ENCODE measurements at regions not wholly inside any gene's neighbourhood (a gene's known extent, or its start where the extent isn't known, plus 50 kb on each side); places are given as distances from the start of the nearest gene placed in this dataset.

- Histone ChIP-seq H3K27ac (no peak overlapping the region), H3K9me3 (no peaks in the 10 kb centered on the region), H3K27me3 (no peaks in the 10 kb centered on the region), H3K4me3 (no peak overlapping the region), H3K36me3 (no peaks in the 10 kb centered on the region), H3K4me1 (no peaks in the 10 kb centered on the region)
- ATAC-seq (ENCODE audit: low FRiP score in 2 of 2): no peak
- 40 to 49% methylated on average over 4 of the region's 4 CpGs for WGBS, 2 donors
- DNase-seq: no peak
- TF ChIP-seq EP300 (IDR thresholded peaks at IDR 0.05): no peak
- no peak for TF ChIP-seq CTCF (IDR thresholded peaks at IDR 0.05)
- no peak for TF ChIP-seq POLR2A (IDR thresholded peaks at IDR 0.05)
- TF ChIP-seq POLR2AphosphoS5 (IDR thresholded peaks at IDR 0.05): no peak
These were observed 323.1 kb downstream of the HHIPL2 start for GRCh38 chr1:222224636-222225315.

GRCh38 chr1:222224156-222224555 lies 323.7 kb downstream of the HHIPL2 start:
- ATAC-seq (ENCODE audit: low FRiP score in 2 of 2): no peak
- TF ChIP-seq CTCF (IDR thresholded peaks at IDR 0.05) (no peak), POLR2AphosphoS5 (IDR thresholded peaks at IDR 0.05) (no peak), POLR2A (IDR thresholded peaks at IDR 0.05) (no peak)
- Histone ChIP-seq H3K36me3 (no peaks in the 10 kb centered on the region), H3K9me3 (no peaks in the 10 kb centered on the region), H3K27ac (no peak overlapping the region), H3K4me1 (no peaks in the 10 kb centered on the region), H3K27me3 (no peaks in the 10 kb centered on the region), H3K4me3 (no peak overlapping the region)
- no peak for DNase-seq
- 72 to 76% methylated on average over 4 of the region's 4 CpGs for WGBS, 2 donors

GRCh38 chr1:222223010-222223409 lies 324.9 kb downstream of the HHIPL2 start:
- no peak for TF ChIP-seq POLR2AphosphoS5 (IDR thresholded peaks at IDR 0.05)
- TF ChIP-seq POLR2A (IDR thresholded peaks at IDR 0.05): no peak
- TF ChIP-seq EP300 (IDR thresholded peaks at IDR 0.05): no peak
- no peak for TF ChIP-seq CTCF (IDR thresholded peaks at IDR 0.05)
- no peak overlapping the region for H3K27ac ChIP-seq
- DNase-seq (no peak), ATAC-seq (ENCODE audit: low FRiP score in 2 of 2) (no peak)
- H3K4me3 ChIP-seq: no peak overlapping the region
- H3K4me1 ChIP-seq: no peaks in the 10 kb centered on the region
- H3K9me3 ChIP-seq: no peaks in the 10 kb centered on the region
- WGBS, 2 donors: 83 to 93% methylated on average over 1 of the region's 1 CpG
- H3K27me3 ChIP-seq: no peaks in the 10 kb centered on the region
- H3K36me3 ChIP-seq: no peaks in the 10 kb centered on the region

- no peak for TF ChIP-seq EP300 (IDR thresholded peaks at IDR 0.05)
- no peak for TF ChIP-seq POLR2A (IDR thresholded peaks at IDR 0.05)
- no peak for TF ChIP-seq POLR2AphosphoS5 (IDR thresholded peaks at IDR 0.05)
- no peak for TF ChIP-seq CTCF (IDR thresholded peaks at IDR 0.05)
- ATAC-seq (ENCODE audit: low FRiP score in 2 of 2) (no peak), DNase-seq (no peak)
- Histone ChIP-seq H3K36me3 (no peaks in the 10 kb centered on the region), H3K27ac (no peak overlapping the region), H3K4me3 (no peak overlapping the region), H3K9me3 (no peaks in the 10 kb centered on the region), H3K27me3 (no peaks in the 10 kb centered on the region), H3K4me1 (no peaks in the 10 kb centered on the region)
- WGBS, 2 donors: 69 to 71% methylated on average over 3 of the region's 3 CpGs
These were observed 331.6 kb downstream of the HHIPL2 start for GRCh38 chr1:222216255-222216754.

GRCh38 chr1:222210776-222211175 lies 337.1 kb downstream of the HHIPL2 start:
- no peaks in the 10 kb centered on the region for H3K27me3 ChIP-seq
- no peak overlapping the region for H3K4me3 ChIP-seq
- H3K4me1 ChIP-seq: no peaks in the 10 kb centered on the region
- ATAC-seq (ENCODE audit: low FRiP score in 2 of 2) (no peak), DNase-seq (no peak)
- no peaks in the 10 kb centered on the region for H3K36me3 ChIP-seq
- 73 to 85% methylated on average over 2 of the region's 2 CpGs for WGBS, 2 donors
- TF ChIP-seq POLR2A (IDR thresholded peaks at IDR 0.05) (no peak), EP300 (IDR thresholded peaks at IDR 0.05) (no peak), POLR2AphosphoS5 (IDR thresholded peaks at IDR 0.05) (no peak), CTCF (IDR thresholded peaks at IDR 0.05) (no peak)
- H3K9me3 ChIP-seq: no peaks in the 10 kb centered on the region
- no peak overlapping the region for H3K27ac ChIP-seq
